HG03342 (cell line): ENCODE measurements at regions not wholly inside any gene's neighbourhood (a gene's known extent, or its start where the extent isn't known, plus 50 kb on each side); places are given as distances from the start of the nearest gene placed in this dataset.

ENCODE experiments used
- ATAC-seq: cut with Tn5 transposase; IDR thresholded peaks from one replicate; pipeline ENCODE4 v1.9.1; 2021; ENCODE audit warnings: mild to moderate bottlenecking, moderate library complexity; ENCODE audit not compliant: unreplicated experiment

- no peak for ATAC-seq
These were observed 365.0 kb downstream of the SEMA3D start for GRCh38 chr7:84821671-84822534.

- ATAC-seq = no peak
These were observed 366.4 kb downstream of the SEMA3D start for GRCh38 chr7:84820481-84820880.

DNA sequence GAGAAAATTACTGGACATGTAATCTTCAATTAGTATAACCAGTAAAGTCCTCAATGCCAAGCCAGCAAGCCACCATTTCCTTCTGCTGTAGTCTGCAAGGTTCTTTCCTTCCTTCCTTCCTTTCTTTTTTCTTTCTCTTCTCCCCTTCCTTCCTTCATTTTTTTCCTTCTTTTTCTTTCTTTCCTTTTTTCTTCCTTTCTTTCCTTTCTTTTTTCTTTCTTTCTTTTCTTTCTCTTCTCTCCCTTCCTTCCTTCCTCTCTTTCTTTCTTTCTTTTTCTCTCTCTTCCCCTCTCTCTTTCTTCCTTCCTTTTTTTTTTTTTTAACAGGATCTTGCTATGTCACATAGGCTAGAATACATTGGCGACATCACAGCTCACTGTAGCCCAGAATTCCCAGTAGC is 369.8 kb downstream of the SEMA3D start:
- no peak for ATAC-seq

- ATAC-seq = no peak
These were observed 373.5 kb downstream of the SEMA3D start for GRCh38 chr7:84813376-84813775.

GRCh38 chr7:84812021-84812420 is 374.8 kb downstream of the SEMA3D start:
- ATAC-seq = no peak

- no peak for ATAC-seq
These were observed 375.5 kb downstream of the SEMA3D start for GRCh38 chr7:84811362-84811761.

- ATAC-seq = no peak
These were observed 377.0 kb downstream of the SEMA3D start for GRCh38 chr7:84809877-84810276.

DNA sequence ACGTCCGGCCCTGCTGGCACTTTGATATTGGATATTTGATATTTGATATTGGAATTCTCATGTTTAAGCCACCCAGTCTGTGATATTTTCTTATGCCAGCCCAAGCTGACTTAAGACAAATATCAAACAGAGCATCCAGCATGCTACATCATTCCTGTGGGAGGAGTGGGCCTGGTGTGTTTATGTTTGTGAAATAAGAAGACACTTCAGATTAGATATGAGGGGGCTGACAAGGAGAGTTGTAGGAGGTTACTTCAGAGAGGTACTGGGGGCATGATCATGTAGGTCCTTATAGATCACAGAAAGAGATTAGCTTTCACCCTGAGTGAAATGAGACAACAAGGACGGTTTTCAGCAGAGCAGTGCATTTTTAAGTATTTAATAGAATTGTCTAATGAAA is 382.9 kb downstream of the SEMA3D start:
- ATAC-seq = no peak

GRCh38 chr7:84801396-84801795 is 385.5 kb downstream of the SEMA3D start:
- no peak for ATAC-seq

DNA sequence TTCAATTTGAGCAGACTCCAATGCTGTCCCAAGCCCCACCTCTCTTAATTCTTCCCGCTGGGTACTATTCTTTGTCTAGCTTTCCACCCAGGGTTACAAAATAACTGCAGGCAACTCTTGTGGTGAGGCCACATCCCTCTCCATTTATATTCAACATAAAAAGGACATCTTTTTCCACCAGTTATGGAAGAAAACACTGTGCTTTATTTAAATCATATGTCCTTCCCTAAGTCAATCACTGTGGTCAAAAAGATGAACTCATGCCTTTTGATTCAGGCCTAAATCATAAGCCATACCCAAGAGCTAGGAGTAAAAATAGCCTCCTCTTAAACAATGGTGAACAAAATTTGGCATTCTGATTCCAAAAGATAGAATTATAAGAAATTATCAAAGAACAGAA is 386.0 kb downstream of the SEMA3D start:
- no peak for ATAC-seq

DNA sequence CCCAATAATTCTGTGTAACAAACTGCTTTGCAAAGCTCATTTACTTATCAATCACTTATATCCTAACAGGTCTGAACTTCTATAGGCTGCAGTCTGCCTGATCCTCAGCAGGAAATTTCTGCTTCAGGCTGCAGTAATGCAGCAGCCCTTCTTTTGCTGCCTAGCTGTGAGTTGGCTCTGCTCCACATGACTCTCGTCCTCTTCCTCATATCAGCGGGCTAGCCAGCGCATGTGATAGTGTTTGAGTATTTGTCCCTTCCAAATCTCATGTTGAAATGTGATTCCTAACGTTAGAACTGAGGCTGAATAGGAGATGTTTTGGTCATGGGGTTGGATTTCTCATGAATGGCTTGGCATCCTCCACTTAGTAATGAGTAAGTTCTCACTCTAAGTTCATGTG is 387.8 kb downstream of the SEMA3D start:
- ATAC-seq = no peak

DNA sequence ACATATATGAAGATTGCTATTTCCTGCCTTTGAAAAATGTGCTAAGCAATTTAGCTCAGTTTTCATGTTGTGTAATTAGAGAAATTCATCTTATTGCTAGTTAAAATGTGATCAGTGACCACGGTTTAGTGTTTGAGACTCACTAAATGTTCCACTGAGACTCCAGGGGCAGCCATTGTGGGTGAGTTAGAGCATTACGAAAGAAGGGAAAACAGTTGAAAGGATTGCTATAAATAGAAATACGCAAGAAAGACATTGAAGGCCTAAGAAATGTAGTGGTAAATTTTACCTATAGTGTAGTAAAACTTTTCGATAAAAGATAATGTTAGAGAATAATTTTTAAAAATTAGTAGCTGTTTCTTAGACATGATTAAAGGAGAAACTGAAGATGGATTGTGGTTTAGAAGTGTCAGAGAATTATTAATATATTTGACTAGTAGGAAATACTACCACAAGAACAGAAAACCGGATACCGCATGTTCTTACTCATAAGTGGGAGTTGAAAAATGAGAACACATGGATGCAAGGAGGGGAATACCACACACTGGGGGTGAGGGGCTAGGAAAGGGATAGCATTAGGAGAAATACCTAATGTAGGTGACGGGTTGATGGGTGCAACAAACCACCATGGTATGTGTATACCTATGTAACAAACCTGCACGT is 394.5 kb downstream of the SEMA3D start:
- ATAC-seq = no peak

GRCh38 chr7:84790882-84791281 is 396.0 kb downstream of the SEMA3D start:
- no peak for ATAC-seq

- no peak for ATAC-seq
These were observed 400.8 kb downstream of the SEMA3D start for GRCh38 chr7:84786073-84786472.

DNA sequence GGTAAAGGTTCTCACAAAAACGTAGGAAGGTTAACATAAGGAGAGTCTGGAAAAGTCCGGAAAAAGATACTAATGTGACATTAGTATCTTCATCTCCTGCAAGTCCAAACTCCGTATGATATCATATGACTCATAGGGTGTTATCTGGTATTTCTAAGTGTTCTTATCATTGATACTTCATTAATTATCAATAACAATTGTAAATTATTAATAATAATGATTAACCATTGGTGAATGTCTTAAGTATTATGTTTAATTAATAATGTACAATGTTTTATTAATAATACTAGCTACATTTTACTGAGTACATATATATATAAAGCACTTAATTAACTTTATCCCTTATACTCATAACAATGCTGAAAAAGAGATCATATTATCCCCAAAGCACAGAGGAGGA is 402.4 kb downstream of the SEMA3D start:
- ATAC-seq = no peak

GRCh38 chr7:84783141-84783778 is 403.6 kb downstream of the SEMA3D start:
- ATAC-seq = no peak

DNA sequence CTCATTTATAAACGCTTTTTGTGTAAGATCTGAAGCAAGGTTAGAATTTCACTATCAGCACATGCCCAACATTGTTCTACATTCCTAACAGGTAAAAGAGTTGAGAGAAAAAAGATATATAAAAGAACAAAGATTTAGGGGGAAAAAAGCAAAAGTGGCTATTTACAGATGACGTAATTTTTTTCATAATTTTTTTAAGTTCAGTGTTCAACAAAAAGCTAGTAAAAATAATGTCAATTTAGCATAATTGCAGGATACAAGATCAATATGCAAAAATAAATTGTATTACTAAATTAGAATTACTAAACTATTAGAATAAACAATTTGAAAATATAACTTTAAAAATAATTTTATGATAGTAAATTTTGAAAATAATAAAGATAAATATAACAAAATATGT is 405.0 kb downstream of the SEMA3D start:
- ATAC-seq = no peak

DNA sequence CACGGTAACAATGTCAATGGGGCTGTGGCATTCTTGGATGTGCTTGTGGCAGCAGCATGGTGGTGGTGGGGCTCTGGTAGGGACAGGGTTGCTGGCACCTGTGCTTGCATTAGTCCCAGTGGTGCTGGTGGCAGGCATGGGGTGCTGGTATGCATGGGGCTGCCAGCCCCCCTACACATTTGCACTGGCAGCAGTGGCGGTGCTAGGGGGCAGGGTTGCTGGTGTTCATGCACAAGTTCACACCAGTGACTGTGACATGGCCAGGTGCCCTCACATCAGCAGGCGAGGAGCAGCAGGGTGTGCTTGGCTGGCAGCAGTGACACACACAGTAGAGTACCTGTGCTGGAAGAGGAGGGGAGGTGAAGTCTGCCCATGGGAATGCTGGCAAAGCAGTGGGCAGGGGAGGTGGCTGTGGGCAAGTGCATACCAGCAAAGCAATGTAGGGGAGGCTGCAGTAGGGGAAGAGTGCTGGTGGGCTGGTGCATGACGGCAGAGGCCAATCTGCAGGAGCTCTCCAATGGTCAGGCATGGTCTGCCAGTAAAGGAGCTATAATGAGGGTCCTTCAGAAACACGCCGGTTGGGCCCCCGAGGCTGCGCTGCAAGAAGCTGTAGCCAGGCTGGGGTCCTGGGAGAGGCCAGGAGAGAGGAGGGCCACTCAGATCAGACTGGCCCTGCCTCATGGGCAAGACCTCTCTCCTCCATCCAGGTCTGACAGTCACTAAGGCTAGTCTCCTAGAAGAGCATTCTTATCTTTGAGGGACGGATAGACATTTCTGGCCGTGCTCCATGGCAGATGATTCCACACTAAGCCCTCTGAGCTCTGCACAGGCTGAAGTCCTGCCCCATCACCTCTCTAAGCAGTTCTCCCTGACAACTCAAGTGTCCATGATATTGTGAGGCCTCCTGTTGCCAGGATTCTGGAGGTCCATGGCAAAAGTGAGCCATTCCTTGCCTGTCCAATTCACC is 406.4 kb downstream of the SEMA3D start:
- ATAC-seq = no peak

DNA sequence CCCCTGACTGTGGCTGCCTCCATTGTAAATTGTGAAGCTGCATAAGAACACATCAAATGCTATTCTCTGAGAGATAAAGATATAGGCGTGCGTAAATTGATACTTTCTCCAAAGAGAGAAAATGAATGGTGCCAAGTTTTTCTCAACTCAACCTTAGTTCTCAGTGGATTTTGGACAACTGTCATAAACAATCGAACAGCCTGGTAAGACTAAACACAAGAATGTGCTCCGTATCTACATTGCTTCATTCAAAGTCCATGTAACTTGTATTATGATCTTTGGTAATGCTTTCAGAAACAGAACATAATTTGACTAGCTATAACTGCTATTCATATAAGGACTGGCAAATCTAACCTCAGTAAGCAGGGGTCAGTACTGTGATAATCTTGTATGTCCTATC is 429.1 kb downstream of the SEMA3D start:
- ATAC-seq = no peak

- ATAC-seq = no peak
These were observed 440.5 kb downstream of the SEMA3D start for GRCh38 chr7:84746353-84746752.

- no peak for ATAC-seq
These were observed 442.5 kb downstream of the SEMA3D start for GRCh38 chr7:84744385-84744784.
